ENCODE measurements at regions not wholly inside any gene's neighbourhood (a gene's known extent, or its start where the extent isn't known, plus 50 kb on each side); places are given as distances from the start of the nearest gene placed in this dataset.

- TF ChIP-seq CTCF (conservative IDR thresholded peaks at IDR 0.05 in 1 of 2, IDR thresholded peaks at IDR 0.05 in 1 of 2; ENCODE audit: low read depth in 1 of 2, low read length in 2 of 2) (no peak), EZH2 (IDR thresholded peaks at IDR 0.05; ENCODE audit: low read length, missing control alignments) (no peak)
Observed at GRCh38 chr9:86668488-86668887, 278.8 kb downstream of the GAS1 start.

All from fibroblast of lung (primary cell).